GM19395 (cell line): ENCODE measurements at regions not wholly inside any gene's neighbourhood (a gene's known extent, or its start where the extent isn't known, plus 50 kb on each side); places are given as distances from the start of the nearest gene placed in this dataset.

ENCODE experiments used
- ATAC-seq: cut with Tn5 transposase; IDR thresholded peaks from one replicate; pipeline ENCODE4 v1.9.1; 2021; ENCODE audit warnings: mild to moderate bottlenecking, moderate library complexity; ENCODE audit not compliant: unreplicated experiment

- ATAC-seq: no peak
These were observed 877.7 kb upstream of the PRMT6 start for GRCh38 chr1:106178791-106179190.

GRCh38 chr1:106181866-106182265, 874.6 kb upstream of the PRMT6 start:
- no peak for ATAC-seq

- no peak for ATAC-seq
These were observed 871.4 kb upstream of the PRMT6 start for GRCh38 chr1:106185089-106185488.

- ATAC-seq: no peak
These were observed 866.7 kb upstream of the PRMT6 start for GRCh38 chr1:106189780-106190179.

GRCh38 chr1:106194206-106194605, 862.3 kb upstream of the PRMT6 start:
- no peak for ATAC-seq

GRCh38 chr1:106200711-106201110, 855.8 kb upstream of the PRMT6 start:
- no peak for ATAC-seq

DNA sequence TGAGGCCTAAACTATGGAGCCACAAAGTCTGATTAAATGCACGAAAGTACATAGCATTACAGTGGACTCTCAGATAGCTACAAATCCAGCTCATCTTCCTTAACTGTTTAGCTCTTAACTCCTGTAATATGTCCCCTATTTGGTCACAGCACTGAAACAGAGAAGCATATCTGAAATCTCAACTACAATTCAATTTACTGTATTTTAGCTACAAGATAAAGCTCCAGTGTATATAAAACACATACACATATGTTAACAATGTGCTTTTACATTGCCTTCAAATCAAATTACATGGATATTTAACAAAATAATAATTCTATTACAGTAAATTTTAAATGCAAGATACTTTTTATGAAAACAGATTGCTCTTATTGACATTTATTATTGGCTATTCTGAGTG, 849.3 kb upstream of the PRMT6 start:
- ATAC-seq: no peak

DNA sequence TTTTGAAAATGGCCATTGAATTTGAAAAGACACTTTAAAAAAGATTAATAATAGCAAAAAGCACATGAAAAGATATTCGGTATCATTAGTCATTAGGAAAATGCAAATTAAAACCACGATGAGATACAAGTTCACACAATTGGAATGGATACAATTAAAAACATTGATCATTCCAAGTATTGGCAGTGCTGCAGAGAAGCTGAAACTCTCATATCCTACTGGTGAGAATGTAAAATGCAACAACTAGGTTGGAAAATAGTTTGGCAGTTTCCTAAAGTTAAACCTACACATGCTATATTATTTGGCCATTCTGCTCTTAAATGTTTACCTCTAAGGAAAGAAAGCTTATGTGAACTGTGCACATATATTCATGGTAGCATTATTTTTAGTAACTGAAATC, 838.7 kb upstream of the PRMT6 start:
- no peak for ATAC-seq

- ATAC-seq: no peak
These were observed 834.1 kb upstream of the PRMT6 start for GRCh38 chr1:106222403-106222802.

GRCh38 chr1:106223213-106223612, 833.3 kb upstream of the PRMT6 start:
- no peak for ATAC-seq

- no peak for ATAC-seq
These were observed 832.0 kb upstream of the PRMT6 start for GRCh38 chr1:106224426-106224825.

GRCh38 chr1:106225403-106225802, 831.1 kb upstream of the PRMT6 start:
- no peak for ATAC-seq

DNA sequence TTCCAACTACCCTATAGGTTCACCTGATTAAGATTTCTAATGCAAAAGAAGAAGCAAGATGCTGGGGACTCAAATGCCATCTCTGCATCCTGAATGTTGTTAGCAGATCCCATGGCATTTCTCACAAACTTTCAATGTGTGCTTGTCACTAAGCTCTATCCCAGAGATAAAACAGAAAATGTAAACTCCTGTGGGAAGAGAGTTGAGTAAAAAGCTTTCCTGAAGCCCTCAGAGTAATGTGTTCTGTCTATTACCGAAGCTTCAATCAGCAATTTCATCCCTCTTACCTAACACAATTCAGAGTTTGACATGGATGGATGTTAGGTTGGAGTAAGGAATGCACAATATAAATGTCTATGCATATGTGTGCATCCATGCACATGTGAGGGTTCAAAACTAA, 829.9 kb upstream of the PRMT6 start:
- no peak for ATAC-seq

GRCh38 chr1:106232128-106232527, 824.3 kb upstream of the PRMT6 start:
- ATAC-seq: no peak

- no peak for ATAC-seq
These were observed 823.0 kb upstream of the PRMT6 start for GRCh38 chr1:106233511-106233910.

GRCh38 chr1:106249365-106249764, 807.1 kb upstream of the PRMT6 start:
- ATAC-seq: no peak

DNA sequence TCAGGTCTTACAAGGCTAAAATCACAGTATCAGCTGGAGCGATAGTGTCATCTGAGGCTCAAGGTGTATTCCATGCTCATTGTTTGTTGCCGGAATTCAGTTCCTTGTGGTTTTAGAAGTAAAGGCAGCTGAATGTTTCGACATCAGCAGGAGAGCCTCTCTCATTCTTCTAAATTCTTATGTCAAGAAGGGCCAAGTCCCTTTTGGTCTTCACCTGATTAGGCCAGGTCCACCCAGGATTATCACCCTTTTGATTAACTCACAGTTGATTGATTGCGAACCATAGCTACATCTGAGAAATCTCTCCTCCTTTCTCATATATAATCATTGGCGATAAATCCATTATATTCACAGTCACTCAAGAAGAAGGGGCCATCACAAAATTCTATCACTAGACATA, 806.7 kb upstream of the PRMT6 start:
- ATAC-seq: no peak

DNA sequence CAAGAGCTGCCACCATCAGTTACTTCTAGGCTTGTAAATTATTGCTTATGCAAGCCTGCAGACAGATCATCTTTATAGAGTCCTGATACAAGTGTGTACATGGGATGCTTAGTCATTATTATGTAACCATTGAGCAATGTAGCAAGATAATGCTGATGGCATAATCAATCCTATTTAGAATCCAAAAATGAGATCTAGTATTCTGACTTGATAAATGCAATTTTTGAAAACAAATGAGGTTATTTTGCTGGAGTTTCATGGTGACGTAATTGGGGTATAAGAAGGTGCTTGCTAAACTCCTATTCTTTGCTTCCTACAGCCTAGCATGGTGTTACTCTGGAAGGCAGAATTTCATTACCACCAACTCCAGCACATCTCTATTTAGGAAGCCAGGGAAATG, 801.7 kb upstream of the PRMT6 start:
- no peak for ATAC-seq

GRCh38 chr1:106266786-106267185, 789.7 kb upstream of the PRMT6 start:
- ATAC-seq: no peak

- no peak for ATAC-seq
These were observed 788.4 kb upstream of the PRMT6 start for GRCh38 chr1:106268070-106268469.

- no peak for ATAC-seq
These were observed 779.6 kb upstream of the PRMT6 start for GRCh38 chr1:106276871-106277270.

GRCh38 chr1:106277786-106278185, 778.7 kb upstream of the PRMT6 start:
- ATAC-seq: no peak

DNA sequence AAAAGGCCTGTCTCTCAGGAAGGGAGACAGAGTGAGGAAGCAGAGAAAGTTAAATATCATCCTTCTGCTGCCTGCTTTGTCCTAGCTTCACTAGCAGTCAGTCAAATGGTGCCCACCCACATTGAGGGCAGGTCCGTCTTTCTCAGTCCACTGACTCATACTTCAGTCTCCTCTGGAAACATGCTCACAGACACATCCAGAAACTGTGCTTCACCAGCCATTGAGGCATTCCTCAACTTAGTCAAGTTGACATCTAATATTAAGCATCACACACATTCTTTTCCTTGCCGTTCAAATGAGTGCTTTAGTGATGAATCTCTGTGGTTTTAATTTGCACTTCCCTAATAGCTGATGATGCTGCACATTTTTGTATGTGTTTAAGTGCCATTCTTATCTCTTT, 777.8 kb upstream of the PRMT6 start:
- no peak for ATAC-seq
